Fibroblast of lung (primary cell): ENCODE measurements at regions not wholly inside any gene's neighbourhood (a gene's known extent, or its start where the extent isn't known, plus 50 kb on each side); places are given as distances from the start of the nearest gene placed in this dataset.

Experiments used
- DNase-seq, 2 donors: peaks; one replicate each; pipeline versions ENCODE4 v3.0.0 to v3.0.0-alpha.2; 2010; ENCODE audit warnings: low read depth in 2 of 2
- H2AFZ ChIP-seq: 2 replicates; pipeline ENCODE4 v1.5.1; 2012; ENCODE audit warnings: low read length, control low read depth, inconsistent platforms
- H3K27ac ChIP-seq: 2 replicates; pipeline ENCODE4 v1.5.1; 2011; ENCODE audit warnings: low read length, control low read depth; ENCODE audit not compliant: insufficient read depth
- H3K27me3 ChIP-seq: 2 replicates; pipeline ENCODE4 v1.5.1; 2011; ENCODE audit warnings: mild to moderate bottlenecking, low read length; ENCODE audit not compliant: control insufficient read depth, insufficient read depth
- H3K36me3 ChIP-seq: 2 replicates; pipeline ENCODE4 v1.5.1; 2011; ENCODE audit warnings: low read length; ENCODE audit not compliant: control insufficient read depth, insufficient read depth
- H3K4me1 ChIP-seq: 2 replicates; pipeline ENCODE4 v1.5.1; 2011; ENCODE audit warnings: low read length; ENCODE audit not compliant: control insufficient read depth, insufficient read depth; ENCODE audit errors: extremely low read depth
- H3K4me2 ChIP-seq: 2 replicates; pipeline ENCODE4 v1.5.1; 2011; ENCODE audit warnings: low read length, control low read depth; ENCODE audit not compliant: insufficient read depth; ENCODE audit errors: extremely low read depth
- H3K4me3 ChIP-seq, 4 experiments: fragments of 200-600 bp in 1 of 4; sonication (generic) in 1 of 4; replicated peaks in 1 of 4; 2 replicates each; pipeline ENCODE4 v1.5.1; 2011 to 2016; ENCODE audit warnings: low read length in 4 of 4, low read depth in 3 of 4, mild to moderate bottlenecking in 3 of 4, control low read depth in 2 of 4, inconsistent platforms in 1 of 4, mixed read lengths in 1 of 4; ENCODE audit not compliant: insufficient read depth in 1 of 4; ENCODE audit errors: control extremely low read depth in 1 of 4
- H3K79me2 ChIP-seq: 2 replicates; pipeline ENCODE4 v1.5.1; 2012; ENCODE audit warnings: mild to moderate bottlenecking, low read length, inconsistent platforms; ENCODE audit not compliant: control insufficient read depth, insufficient read depth
- H3K9ac ChIP-seq: 2 replicates; pipeline ENCODE4 v1.5.1; 2011; ENCODE audit warnings: mild to moderate bottlenecking, low read length, control low read depth; ENCODE audit not compliant: insufficient read depth
- H3K9me3 ChIP-seq: 2 replicates; pipeline ENCODE4 v1.5.1; 2012; ENCODE audit warnings: low read depth, low read length; ENCODE audit not compliant: control insufficient read depth, insufficient read depth
- H4K20me1 ChIP-seq: 2 replicates; pipeline ENCODE4 v1.5.1; 2011; ENCODE audit warnings: low read length; ENCODE audit not compliant: control insufficient read depth, insufficient read depth; ENCODE audit errors: extremely low read depth
- EZH2 ChIP-seq: IDR thresholded peaks from 2 replicates; pipeline ENCODE4 v1.5.1; 2012; ENCODE audit warnings: low read length, control low read depth, mild to moderate bottlenecking; ENCODE audit errors: missing control alignments
- TF ChIP-seq, protein P1 (sequence below), 2 donors: IDR thresholded peaks in 1 of 2; conservative IDR thresholded peaks in 1 of 2; 1 replicate in 1 of 2; 2 replicates in 1 of 2; pipeline ENCODE4 v1.5.1; 2011 to 2012; ENCODE audit warnings: low read length in 2 of 2, control low read depth in 1 of 2, inconsistent platforms in 1 of 2, low read depth in 1 of 2, mild to moderate bottlenecking in 1 of 2

DNA sequence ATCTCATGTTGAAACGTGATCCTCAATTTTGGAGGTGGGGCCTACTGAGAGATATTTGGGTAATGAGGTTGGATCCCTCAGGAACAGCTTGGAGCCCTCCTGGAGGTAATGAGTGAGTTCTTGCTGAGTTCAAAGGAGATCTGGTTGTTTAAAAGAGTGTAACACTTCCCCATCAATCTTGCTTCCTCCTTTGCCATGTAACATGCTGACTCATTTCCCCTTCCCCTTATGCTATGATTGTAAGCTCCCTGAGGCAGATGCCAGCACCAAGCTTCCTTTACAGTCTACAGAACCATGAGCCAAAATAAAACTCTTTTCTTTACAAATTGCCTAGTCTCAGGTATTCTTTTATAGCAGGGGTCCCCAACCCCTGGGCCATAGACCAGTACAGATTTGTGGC lies 352.3 kb downstream of the SLCO4C1 start:
- no peak overlapping the region for H3K9ac ChIP-seq
- H3K27me3 ChIP-seq, result no peaks in the 10 kb centered on the region
- no peaks in the 10 kb centered on the region for H3K9me3 ChIP-seq
- no peak overlapping the region for H3K27ac ChIP-seq
- H2AFZ ChIP-seq, result no peak overlapping the region
- H3K4me1 ChIP-seq, result no peaks in the 10 kb centered on the region
- H3K36me3 ChIP-seq, result no peaks in the 10 kb centered on the region
- no peaks in the 10 kb centered on the region for H4K20me1 ChIP-seq
- TF ChIP-seq, protein P1, sequence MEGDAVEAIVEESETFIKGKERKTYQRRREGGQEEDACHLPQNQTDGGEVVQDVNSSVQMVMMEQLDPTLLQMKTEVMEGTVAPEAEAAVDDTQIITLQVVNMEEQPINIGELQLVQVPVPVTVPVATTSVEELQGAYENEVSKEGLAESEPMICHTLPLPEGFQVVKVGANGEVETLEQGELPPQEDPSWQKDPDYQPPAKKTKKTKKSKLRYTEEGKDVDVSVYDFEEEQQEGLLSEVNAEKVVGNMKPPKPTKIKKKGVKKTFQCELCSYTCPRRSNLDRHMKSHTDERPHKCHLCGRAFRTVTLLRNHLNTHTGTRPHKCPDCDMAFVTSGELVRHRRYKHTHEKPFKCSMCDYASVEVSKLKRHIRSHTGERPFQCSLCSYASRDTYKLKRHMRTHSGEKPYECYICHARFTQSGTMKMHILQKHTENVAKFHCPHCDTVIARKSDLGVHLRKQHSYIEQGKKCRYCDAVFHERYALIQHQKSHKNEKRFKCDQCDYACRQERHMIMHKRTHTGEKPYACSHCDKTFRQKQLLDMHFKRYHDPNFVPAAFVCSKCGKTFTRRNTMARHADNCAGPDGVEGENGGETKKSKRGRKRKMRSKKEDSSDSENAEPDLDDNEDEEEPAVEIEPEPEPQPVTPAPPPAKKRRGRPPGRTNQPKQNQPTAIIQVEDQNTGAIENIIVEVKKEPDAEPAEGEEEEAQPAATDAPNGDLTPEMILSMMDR (conservative IDR thresholded peaks at IDR 0.05 in 1 of 2, IDR thresholded peaks at IDR 0.05 in 1 of 2; ENCODE audit: low read depth in 1 of 2, low read length in 2 of 2), result no peak
- TF ChIP-seq EZH2, result no peak
- H3K4me2 ChIP-seq, result no peak overlapping the region
- peak in 1 of 2 donors; percentile 6 for DNase-seq
- H3K4me3 ChIP-seq, result no peak overlapping the region
- no peaks in the 10 kb centered on the region for H3K79me2 ChIP-seq

GRCh38 chr5:101942321-101942882 lies 353.7 kb downstream of the SLCO4C1 start:
- Histone ChIP-seq H3K4me1 (no peaks in the 10 kb centered on the region), H4K20me1 (no peaks in the 10 kb centered on the region), H3K36me3 (no peaks in the 10 kb centered on the region), H3K9me3 (no peaks in the 10 kb centered on the region), H3K79me2 (no peaks in the 10 kb centered on the region), H3K9ac (no peak overlapping the region), H2AFZ (no peak overlapping the region), H3K27me3 (no peaks in the 10 kb centered on the region), H3K27ac (no peak overlapping the region), H3K4me2 (no peak overlapping the region), H3K4me3 (no peak overlapping the region)
- peak; percentile 8 to 15 for DNase-seq
- TF ChIP-seq, protein P1 (conservative IDR thresholded peaks at IDR 0.05 in 1 of 2, IDR thresholded peaks at IDR 0.05 in 1 of 2; ENCODE audit: low read depth in 1 of 2, low read length in 2 of 2), result peak in 1 of 2 donors; percentile 52
- TF ChIP-seq EZH2, result no peak

GRCh38 chr5:101937041-101937440 lies 359.0 kb downstream of the SLCO4C1 start:
- Histone ChIP-seq H3K4me2 (no peak overlapping the region), H4K20me1 (no peaks in the 10 kb centered on the region), H2AFZ (no peak overlapping the region), H3K9ac (no peak overlapping the region), H3K27me3 (no peaks in the 10 kb centered on the region), H3K4me1 (no peaks in the 10 kb centered on the region), H3K9me3 (no peaks in the 10 kb centered on the region), H3K4me3 (no peak overlapping the region), H3K36me3 (no peaks in the 10 kb centered on the region), H3K79me2 (no peaks in the 10 kb centered on the region), H3K27ac (no peak overlapping the region)
- no peak for TF ChIP-seq EZH2
- TF ChIP-seq, protein P1 (conservative IDR thresholded peaks at IDR 0.05 in 1 of 2, IDR thresholded peaks at IDR 0.05 in 1 of 2; ENCODE audit: low read depth in 1 of 2, low read length in 2 of 2), result no peak
- DNase-seq, result no peak
